Left hindlimb (tissue), 1 donor: ENCODE measurements at regions not wholly inside any gene's neighbourhood (a gene's known extent, or its start where the extent isn't known, plus 50 kb on each side); places are given as distances from the start of the nearest gene placed in this dataset.
"Not testable (repeated sequence)": the region's sequence is repeated elsewhere in the genome, so short reads cannot be mapped to it uniquely, and the experiment has no call there.

ENCODE experiments used
- DNase-seq: peaks from one replicate; pipeline ENCODE4 v3.0.0-alpha.2; 2018

- not testable (repeated sequence) for DNase-seq
These were observed 196.9 kb downstream of the POTED start for GRCh38 chr21:13806444-13806843.

GRCh38 chr21:13802757-13803156, 193.2 kb downstream of the POTED start:
- not testable (repeated sequence) for DNase-seq
